Type B pancreatic cell (in vitro differentiated cells): ENCODE measurements at regions not wholly inside any gene's neighbourhood (a gene's known extent, or its start where the extent isn't known, plus 50 kb on each side); places are given as distances from the start of the nearest gene placed in this dataset.

ENCODE experiments used
- DNase-seq: peaks from one replicate; pipeline ENCODE4 v3.0.0; 2021; ENCODE audit warnings: mixed read lengths; ENCODE audit not compliant: unreplicated experiment; ENCODE audit errors: extremely low spot score
- H3K27ac Mint-ChIP-seq: 2 replicates; pipeline ENCODE4 v1.8.0; 2021; ENCODE audit warnings: mild to moderate bottlenecking, mixed read lengths
- H3K27me3 Mint-ChIP-seq: 2 replicates; pipeline ENCODE4 v1.8.0; 2021; ENCODE audit warnings: mixed read lengths
- H3K36me3 Mint-ChIP-seq: 2 replicates; pipeline ENCODE4 v1.8.0; 2021; ENCODE audit warnings: mixed read lengths
- H3K4me1 Mint-ChIP-seq: one replicate; pipeline ENCODE4 v1.8.0; 2021; ENCODE audit warnings: mixed read lengths; ENCODE audit not compliant: unreplicated experiment
- H3K4me3 Mint-ChIP-seq: 2 replicates; pipeline ENCODE4 v1.8.0; 2021; ENCODE audit warnings: mild to moderate bottlenecking, mixed read lengths
- H3K9me3 Mint-ChIP-seq: 2 replicates; pipeline ENCODE4 v1.8.0; 2021; ENCODE audit warnings: mixed read lengths
- TF ChIP-seq, protein P1 (sequence below): fragments of 200-600 bp; sonication (generic); conservative IDR thresholded peaks from 2 replicates; pipeline ENCODE4 v1.5.0; 2021; ENCODE audit warnings: antibody characterized with exemption, mild to moderate bottlenecking

GRCh38 chr18:59968583-59968982 is 68.8 kb downstream of the PMAIP1 start:
- Mint-ChIP-seq H3K27ac (no peak overlapping the region), H3K9me3 (no peaks in the 10 kb centered on the region), H3K4me1 (peaks cover 4% of the 10 kb centered on the region), H3K36me3 (no peaks in the 10 kb centered on the region), H3K27me3 (peaks cover 10% of the 10 kb centered on the region), H3K4me3 (no peak overlapping the region)
- DNase-seq: no peak
- TF ChIP-seq, protein P1, sequence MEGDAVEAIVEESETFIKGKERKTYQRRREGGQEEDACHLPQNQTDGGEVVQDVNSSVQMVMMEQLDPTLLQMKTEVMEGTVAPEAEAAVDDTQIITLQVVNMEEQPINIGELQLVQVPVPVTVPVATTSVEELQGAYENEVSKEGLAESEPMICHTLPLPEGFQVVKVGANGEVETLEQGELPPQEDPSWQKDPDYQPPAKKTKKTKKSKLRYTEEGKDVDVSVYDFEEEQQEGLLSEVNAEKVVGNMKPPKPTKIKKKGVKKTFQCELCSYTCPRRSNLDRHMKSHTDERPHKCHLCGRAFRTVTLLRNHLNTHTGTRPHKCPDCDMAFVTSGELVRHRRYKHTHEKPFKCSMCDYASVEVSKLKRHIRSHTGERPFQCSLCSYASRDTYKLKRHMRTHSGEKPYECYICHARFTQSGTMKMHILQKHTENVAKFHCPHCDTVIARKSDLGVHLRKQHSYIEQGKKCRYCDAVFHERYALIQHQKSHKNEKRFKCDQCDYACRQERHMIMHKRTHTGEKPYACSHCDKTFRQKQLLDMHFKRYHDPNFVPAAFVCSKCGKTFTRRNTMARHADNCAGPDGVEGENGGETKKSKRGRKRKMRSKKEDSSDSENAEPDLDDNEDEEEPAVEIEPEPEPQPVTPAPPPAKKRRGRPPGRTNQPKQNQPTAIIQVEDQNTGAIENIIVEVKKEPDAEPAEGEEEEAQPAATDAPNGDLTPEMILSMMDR: no peak

GRCh38 chr18:59967878-59968277 is 68.1 kb downstream of the PMAIP1 start:
- no peak overlapping the region for H3K27ac Mint-ChIP-seq
- peaks cover 10% of the 10 kb centered on the region for H3K27me3 Mint-ChIP-seq
- H3K4me1 Mint-ChIP-seq: no peaks in the 10 kb centered on the region
- no peaks in the 10 kb centered on the region for H3K9me3 Mint-ChIP-seq
- no peaks in the 10 kb centered on the region for H3K36me3 Mint-ChIP-seq
- H3K4me3 Mint-ChIP-seq: no peak overlapping the region
- DNase-seq: no peak
- TF ChIP-seq, protein P1: no peak

- DNase-seq: no peak
- Mint-ChIP-seq H3K9me3 (no peaks in the 10 kb centered on the region), H3K4me1 (no peaks in the 10 kb centered on the region), H3K27me3 (peaks cover 10% of the 10 kb centered on the region), H3K36me3 (no peaks in the 10 kb centered on the region), H3K27ac (no peak overlapping the region), H3K4me3 (no peak overlapping the region)
- TF ChIP-seq, protein P1: no peak
Observed at GRCh38 chr18:59966913-59967312, 67.1 kb downstream of the PMAIP1 start.

GRCh38 chr18:59963229-59963628 is 63.4 kb downstream of the PMAIP1 start:
- Mint-ChIP-seq H3K9me3 (peaks cover 10% of the 10 kb centered on the region), H3K36me3 (no peaks in the 10 kb centered on the region), H3K4me1 (peaks cover 2% of the 10 kb centered on the region), H3K27me3 (peaks cover 10% of the 10 kb centered on the region), H3K27ac (no peak overlapping the region), H3K4me3 (no peak overlapping the region)
- TF ChIP-seq, protein P1: no peak
- no peak for DNase-seq

GRCh38 chr18:59961070-59961469 is 61.3 kb downstream of the PMAIP1 start:
- Mint-ChIP-seq H3K9me3 (peaks cover 10% of the 10 kb centered on the region), H3K36me3 (no peaks in the 10 kb centered on the region)
- TF ChIP-seq, protein P1: no peak

GRCh38 chr18:59960272-59960671 is 60.5 kb downstream of the PMAIP1 start:
- H3K27ac Mint-ChIP-seq: peak overlapping the region; percentile 73
- H3K9me3 Mint-ChIP-seq: peaks cover 10% of the 10 kb centered on the region
- H3K36me3 Mint-ChIP-seq: no peaks in the 10 kb centered on the region
- H3K27me3 Mint-ChIP-seq: peaks cover 4% of the 10 kb centered on the region
- no peak overlapping the region for H3K4me3 Mint-ChIP-seq
- peaks cover 8% of the 10 kb centered on the region for H3K4me1 Mint-ChIP-seq
- TF ChIP-seq, protein P1: no peak
- no peak for DNase-seq

More at GRCh38 chr18:59961070-59961469, 61.3 kb downstream of the PMAIP1 start:
- peaks cover 8% of the 10 kb centered on the region for H3K4me1 Mint-ChIP-seq
- H3K4me3 Mint-ChIP-seq: peak overlapping the region; percentile 35
- H3K27ac Mint-ChIP-seq: peak overlapping the region; percentile 73
- DNase-seq: no peak
- peaks cover 7% of the 10 kb centered on the region for H3K27me3 Mint-ChIP-seq
